Fibroblast of villous mesenchyme (primary cell): ENCODE measurements at regions not wholly inside any gene's neighbourhood (a gene's known extent, or its start where the extent isn't known, plus 50 kb on each side); places are given as distances from the start of the nearest gene placed in this dataset.

Experiments
- DNase-seq: peaks from one replicate; pipeline ENCODE4 v3.0.0-alpha.2; 2010; ENCODE audit warnings: low read depth
- H3K4me3 ChIP-seq: 2 replicates; pipeline ENCODE4 v1.5.1; 2011; ENCODE audit warnings: low read depth, mild to moderate bottlenecking, low read length
- TF ChIP-seq, protein P1 (sequence below): IDR thresholded peaks from 2 replicates; pipeline ENCODE4 v1.5.1; 2012; ENCODE audit warnings: low read depth, mild to moderate bottlenecking, low read length; ENCODE audit not compliant: insufficient read depth

- DNase-seq: no peak
- H3K4me3 ChIP-seq: no peak overlapping the region
- TF ChIP-seq, protein P1, sequence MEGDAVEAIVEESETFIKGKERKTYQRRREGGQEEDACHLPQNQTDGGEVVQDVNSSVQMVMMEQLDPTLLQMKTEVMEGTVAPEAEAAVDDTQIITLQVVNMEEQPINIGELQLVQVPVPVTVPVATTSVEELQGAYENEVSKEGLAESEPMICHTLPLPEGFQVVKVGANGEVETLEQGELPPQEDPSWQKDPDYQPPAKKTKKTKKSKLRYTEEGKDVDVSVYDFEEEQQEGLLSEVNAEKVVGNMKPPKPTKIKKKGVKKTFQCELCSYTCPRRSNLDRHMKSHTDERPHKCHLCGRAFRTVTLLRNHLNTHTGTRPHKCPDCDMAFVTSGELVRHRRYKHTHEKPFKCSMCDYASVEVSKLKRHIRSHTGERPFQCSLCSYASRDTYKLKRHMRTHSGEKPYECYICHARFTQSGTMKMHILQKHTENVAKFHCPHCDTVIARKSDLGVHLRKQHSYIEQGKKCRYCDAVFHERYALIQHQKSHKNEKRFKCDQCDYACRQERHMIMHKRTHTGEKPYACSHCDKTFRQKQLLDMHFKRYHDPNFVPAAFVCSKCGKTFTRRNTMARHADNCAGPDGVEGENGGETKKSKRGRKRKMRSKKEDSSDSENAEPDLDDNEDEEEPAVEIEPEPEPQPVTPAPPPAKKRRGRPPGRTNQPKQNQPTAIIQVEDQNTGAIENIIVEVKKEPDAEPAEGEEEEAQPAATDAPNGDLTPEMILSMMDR: no peak
These were observed 90.6 kb downstream of the TNFSF13B start for GRCh38 chr13:108360139-108360538.

GRCh38 chr13:108361769-108362168, 92.3 kb downstream of the TNFSF13B start:
- TF ChIP-seq, protein P1: no peak
- DNase-seq: no peak
- no peak overlapping the region for H3K4me3 ChIP-seq

DNA sequence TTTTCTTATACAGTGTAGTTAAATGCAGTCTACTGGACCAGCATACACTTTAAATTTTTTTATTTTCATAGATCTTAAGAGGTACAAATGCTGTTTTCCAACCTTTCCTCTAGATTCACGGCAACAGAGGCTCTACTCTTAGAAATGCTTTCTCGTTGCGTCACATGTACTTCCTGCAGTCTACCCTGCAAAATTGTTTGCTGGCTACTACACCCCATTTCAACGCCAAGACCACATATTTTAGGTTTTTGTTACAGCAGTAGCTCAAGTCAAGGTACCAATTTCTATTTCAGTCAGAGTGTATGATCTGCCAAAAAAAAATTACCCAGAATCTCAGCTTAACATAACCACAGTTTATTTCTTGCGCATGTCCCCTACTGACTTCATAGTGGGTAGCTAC, 94.1 kb downstream of the TNFSF13B start:
- no peak for DNase-seq
- no peak overlapping the region for H3K4me3 ChIP-seq
- TF ChIP-seq, protein P1: no peak

- no peak overlapping the region for H3K4me3 ChIP-seq
- TF ChIP-seq, protein P1: no peak
- no peak for DNase-seq
These were observed 95.7 kb downstream of the TNFSF13B start for GRCh38 chr13:108365255-108365654.

GRCh38 chr13:108368250-108368905, 98.9 kb downstream of the TNFSF13B start:
- TF ChIP-seq, protein P1: no peak
- no peak for DNase-seq
- no peak overlapping the region for H3K4me3 ChIP-seq

DNA sequence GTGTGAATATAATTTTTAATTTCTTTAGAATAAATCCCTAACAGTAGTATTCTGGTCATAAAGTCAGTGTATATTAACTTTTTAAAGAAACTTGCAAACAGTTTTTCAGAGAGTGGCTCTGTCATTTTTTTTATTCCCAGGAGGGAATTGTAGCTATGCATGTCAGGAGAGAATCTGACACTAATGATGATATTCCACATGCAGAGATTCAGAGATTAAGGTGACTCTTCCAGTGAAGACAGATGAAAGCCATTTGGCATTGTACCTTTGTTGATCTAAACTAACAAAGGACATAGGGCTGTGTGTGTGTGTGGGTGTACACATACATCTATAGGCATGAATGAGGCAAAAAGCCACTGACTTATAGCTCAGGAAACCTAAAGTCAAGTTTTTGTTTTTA, 99.9 kb downstream of the TNFSF13B start:
- TF ChIP-seq, protein P1: no peak
- H3K4me3 ChIP-seq: no peak overlapping the region
- DNase-seq: no peak

DNA sequence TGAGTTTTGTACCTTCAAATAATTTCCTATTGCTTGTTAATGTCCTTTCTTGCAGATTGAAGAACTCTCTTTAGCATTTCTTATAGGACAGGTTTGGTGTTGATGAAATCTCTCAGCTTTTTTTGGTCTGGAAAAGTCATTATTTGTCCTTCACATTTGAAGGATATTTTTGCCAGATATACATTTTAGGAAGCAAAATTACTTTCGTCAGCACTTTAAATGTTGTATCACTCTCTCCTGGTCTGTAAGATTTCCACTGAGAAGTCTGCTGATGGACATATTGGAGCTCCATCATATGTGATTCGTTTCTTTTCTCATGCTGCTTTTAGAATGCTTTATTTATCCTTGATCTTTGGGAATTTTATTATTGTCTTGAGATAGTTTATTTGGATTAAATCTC, 105.5 kb downstream of the TNFSF13B start:
- no peak overlapping the region for H3K4me3 ChIP-seq
- no peak for DNase-seq
- TF ChIP-seq, protein P1: no peak
